PFSK-1 (cell line): ENCODE measurements at regions not wholly inside any gene's neighbourhood (a gene's known extent, or its start where the extent isn't known, plus 50 kb on each side); places are given as distances from the start of the nearest gene placed in this dataset.

ENCODE experiments used
- FOXP2 ChIP-seq: optimal IDR thresholded peaks from 2 replicates; pipeline ENCODE3; 2011; ENCODE audit warnings: borderline replicate concordance, control low read depth, inconsistent platforms; ENCODE audit not compliant: insufficient read depth; ENCODE audit errors: extremely low read length, extremely low read depth
- POLR2AphosphoS5 ChIP-seq: IDR thresholded peaks from 2 replicates; pipeline ENCODE4 v1.6.1; 2012; ENCODE audit warnings: low read depth, mild to moderate bottlenecking, control low read depth, low read length, moderate library complexity
- TAF1 ChIP-seq: IDR thresholded peaks from 2 replicates; pipeline ENCODE4 v1.6.1; 2012; ENCODE audit warnings: low read length, control low read depth, borderline replicate concordance; ENCODE audit not compliant: insufficient read depth
- TF ChIP-seq, protein P1 (sequence below), 2 experiments: IDR thresholded peaks; 2 replicates each; pipeline versions ENCODE4 v1.6.1 to v1.8.0; 2011 to 2012; ENCODE audit warnings: low read depth in 2 of 2, low read length in 2 of 2, control low read depth in 1 of 2, inconsistent platforms in 1 of 2, mild to moderate bottlenecking in 1 of 2, moderate library complexity in 1 of 2; ENCODE audit not compliant: insufficient read depth in 1 of 2

DNA sequence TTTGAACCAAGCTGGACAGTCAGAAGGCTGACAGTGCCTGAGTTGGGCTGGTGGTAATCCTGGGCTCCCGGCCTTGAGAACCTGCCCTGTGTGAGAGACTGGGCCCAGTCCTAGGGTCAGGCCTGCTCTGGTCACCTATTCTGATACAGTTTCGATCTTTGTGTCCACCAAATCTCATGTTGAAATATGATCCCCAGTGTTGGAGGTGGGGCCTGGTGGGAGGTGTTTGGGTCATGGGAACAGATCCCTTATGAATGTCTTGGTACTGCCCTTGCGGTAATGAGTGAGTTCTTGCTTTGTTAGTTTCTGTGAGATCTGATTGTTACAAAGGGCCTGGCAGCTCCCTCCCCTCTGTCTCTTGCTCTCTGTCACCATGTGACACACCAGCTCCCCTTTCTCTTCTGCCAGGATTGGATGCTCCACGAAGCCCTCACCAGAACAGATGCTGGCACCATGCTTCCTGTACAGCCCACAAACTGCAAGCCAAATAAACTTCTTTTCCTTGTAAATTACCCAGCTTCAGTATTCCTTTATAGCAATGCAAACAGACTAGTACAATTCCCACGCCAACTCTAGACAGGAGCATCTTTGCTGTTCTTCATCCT is 111.8 kb upstream of the ZNF438 start:
- TF ChIP-seq POLR2AphosphoS5 = no peak
- TF ChIP-seq, protein P1, sequence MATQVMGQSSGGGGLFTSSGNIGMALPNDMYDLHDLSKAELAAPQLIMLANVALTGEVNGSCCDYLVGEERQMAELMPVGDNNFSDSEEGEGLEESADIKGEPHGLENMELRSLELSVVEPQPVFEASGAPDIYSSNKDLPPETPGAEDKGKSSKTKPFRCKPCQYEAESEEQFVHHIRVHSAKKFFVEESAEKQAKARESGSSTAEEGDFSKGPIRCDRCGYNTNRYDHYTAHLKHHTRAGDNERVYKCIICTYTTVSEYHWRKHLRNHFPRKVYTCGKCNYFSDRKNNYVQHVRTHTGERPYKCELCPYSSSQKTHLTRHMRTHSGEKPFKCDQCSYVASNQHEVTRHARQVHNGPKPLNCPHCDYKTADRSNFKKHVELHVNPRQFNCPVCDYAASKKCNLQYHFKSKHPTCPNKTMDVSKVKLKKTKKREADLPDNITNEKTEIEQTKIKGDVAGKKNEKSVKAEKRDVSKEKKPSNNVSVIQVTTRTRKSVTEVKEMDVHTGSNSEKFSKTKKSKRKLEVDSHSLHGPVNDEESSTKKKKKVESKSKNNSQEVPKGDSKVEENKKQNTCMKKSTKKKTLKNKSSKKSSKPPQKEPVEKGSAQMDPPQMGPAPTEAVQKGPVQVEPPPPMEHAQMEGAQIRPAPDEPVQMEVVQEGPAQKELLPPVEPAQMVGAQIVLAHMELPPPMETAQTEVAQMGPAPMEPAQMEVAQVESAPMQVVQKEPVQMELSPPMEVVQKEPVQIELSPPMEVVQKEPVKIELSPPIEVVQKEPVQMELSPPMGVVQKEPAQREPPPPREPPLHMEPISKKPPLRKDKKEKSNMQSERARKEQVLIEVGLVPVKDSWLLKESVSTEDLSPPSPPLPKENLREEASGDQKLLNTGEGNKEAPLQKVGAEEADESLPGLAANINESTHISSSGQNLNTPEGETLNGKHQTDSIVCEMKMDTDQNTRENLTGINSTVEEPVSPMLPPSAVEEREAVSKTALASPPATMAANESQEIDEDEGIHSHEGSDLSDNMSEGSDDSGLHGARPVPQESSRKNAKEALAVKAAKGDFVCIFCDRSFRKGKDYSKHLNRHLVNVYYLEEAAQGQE (IDR thresholded peaks at IDR 0.05; ENCODE audit: insufficient read depth in 1 of 2, low read depth in 2 of 2, low read length in 2 of 2) = no peak
- TF ChIP-seq TAF1 = no peak
- no peak for TF ChIP-seq FOXP2
